ENCODE measurements at regions not wholly inside any gene's neighbourhood (a gene's known extent, or its start where the extent isn't known, plus 50 kb on each side); places are given as distances from the start of the nearest gene placed in this dataset.

DNA sequence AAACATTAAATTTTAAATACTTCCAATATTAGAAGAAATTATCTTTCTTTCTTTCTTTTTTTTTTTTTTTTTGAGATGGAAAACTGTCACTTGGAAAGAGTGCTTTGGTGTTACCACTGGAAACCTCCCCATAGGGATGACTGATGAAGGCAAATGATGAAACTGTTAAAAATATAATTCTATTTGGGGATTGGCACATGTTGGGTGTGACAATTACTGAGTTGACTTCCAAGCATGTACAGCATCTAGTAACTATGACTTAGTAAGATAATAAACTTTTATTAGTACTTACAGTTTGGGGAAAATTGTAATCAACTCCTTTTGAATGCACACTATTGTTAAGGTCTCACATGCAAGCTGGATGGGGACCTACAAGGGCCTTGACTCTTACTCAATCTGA, 592.5 kb downstream of the KCTD12 start:
- no peak for DNase-seq (ENCODE audit: low spot score in 2 of 2)
- TF ChIP-seq POLR2A (IDR thresholded peaks at IDR 0.05) = no peak
- TF ChIP-seq, protein P1, sequence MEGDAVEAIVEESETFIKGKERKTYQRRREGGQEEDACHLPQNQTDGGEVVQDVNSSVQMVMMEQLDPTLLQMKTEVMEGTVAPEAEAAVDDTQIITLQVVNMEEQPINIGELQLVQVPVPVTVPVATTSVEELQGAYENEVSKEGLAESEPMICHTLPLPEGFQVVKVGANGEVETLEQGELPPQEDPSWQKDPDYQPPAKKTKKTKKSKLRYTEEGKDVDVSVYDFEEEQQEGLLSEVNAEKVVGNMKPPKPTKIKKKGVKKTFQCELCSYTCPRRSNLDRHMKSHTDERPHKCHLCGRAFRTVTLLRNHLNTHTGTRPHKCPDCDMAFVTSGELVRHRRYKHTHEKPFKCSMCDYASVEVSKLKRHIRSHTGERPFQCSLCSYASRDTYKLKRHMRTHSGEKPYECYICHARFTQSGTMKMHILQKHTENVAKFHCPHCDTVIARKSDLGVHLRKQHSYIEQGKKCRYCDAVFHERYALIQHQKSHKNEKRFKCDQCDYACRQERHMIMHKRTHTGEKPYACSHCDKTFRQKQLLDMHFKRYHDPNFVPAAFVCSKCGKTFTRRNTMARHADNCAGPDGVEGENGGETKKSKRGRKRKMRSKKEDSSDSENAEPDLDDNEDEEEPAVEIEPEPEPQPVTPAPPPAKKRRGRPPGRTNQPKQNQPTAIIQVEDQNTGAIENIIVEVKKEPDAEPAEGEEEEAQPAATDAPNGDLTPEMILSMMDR (IDR thresholded peaks at IDR 0.05) = no peak
- intact Hi-C loops (cut with DNase I; ENCODE audit: low total_unique reads) = no loop called here
- H3K4me3 ChIP-seq (ENCODE audit: low read depth, poor library complexity, severe bottlenecking) = no peak overlapping the region

- intact Hi-C loops (cut with DNase I; ENCODE audit: low total_unique reads) = no loop called here
- 11 to 39% methylated on average over 1 of the region's 1 CpG for WGBS, 2 donors
- TF ChIP-seq, protein P1 (IDR thresholded peaks at IDR 0.05) = no peak
- no peak for DNase-seq (ENCODE audit: low spot score in 2 of 2)
- no peak overlapping the region for H3K4me3 ChIP-seq (ENCODE audit: low read depth, poor library complexity, severe bottlenecking)
Measured at GRCh38 chr13:76293346-76293745, 592.9 kb downstream of the KCTD12 start.

DNA sequence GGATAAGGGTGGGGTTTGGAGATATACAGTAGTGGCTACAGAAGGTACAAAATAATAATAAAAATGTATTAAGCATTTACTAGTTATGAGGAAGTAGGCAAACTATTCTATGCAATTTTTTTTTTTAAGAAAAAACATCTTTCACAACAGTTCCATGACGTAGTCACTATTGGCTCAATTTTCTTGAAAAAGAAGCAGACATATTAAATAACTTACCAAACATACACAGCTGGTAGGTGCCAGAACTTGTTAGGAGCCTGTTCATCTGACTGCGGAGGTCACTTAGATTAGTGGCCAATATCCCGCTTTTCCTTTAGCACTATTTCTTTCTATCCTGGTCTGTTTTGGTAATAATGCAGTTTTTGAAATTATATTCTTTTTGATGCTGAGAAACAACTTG, 593.5 kb downstream of the KCTD12 start:
- H3K4me3 ChIP-seq (ENCODE audit: low read depth, poor library complexity, severe bottlenecking) = no peak overlapping the region
- intact Hi-C loops (cut with DNase I; ENCODE audit: low total_unique reads) = no loop called here
- 80 to 85% methylated on average over 3 of the region's 3 CpGs for WGBS, 2 donors
- TF ChIP-seq POLR2A (IDR thresholded peaks at IDR 0.05) = no peak
- TF ChIP-seq, protein P1 (IDR thresholded peaks at IDR 0.05) = no peak
- DNase-seq (ENCODE audit: low spot score in 2 of 2) = no peak

DNA sequence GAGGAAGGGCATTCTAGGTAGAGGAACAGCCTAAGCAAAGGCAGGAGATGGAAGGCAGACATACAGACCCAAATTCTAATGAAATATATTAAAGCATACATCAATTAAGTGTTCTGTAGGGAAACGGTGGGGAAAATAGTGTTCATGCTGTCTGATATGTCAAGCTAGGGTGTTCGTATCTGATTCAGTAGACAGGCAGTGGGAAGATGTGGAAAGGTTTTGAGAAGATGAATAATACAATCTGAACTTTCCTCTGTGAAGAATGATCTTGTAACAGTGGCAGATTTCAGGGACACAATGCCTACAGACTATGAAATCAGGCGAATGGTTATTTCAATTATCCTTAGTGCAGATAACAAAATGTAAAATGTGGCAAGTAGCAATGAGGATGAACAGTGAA, 594.2 kb downstream of the KCTD12 start:
- intact Hi-C loops (cut with DNase I; ENCODE audit: low total_unique reads) = no loop called here
- no peak overlapping the region for H3K4me3 ChIP-seq (ENCODE audit: low read depth, poor library complexity, severe bottlenecking)
- WGBS, 2 donors = 80 to 87% methylated on average over 3 of the region's 3 CpGs
- no peak for DNase-seq (ENCODE audit: low spot score in 2 of 2)
- TF ChIP-seq, protein P1 (IDR thresholded peaks at IDR 0.05) = no peak
- TF ChIP-seq POLR2A (IDR thresholded peaks at IDR 0.05) = no peak

GRCh38 chr13:76289558-76289957, 596.6 kb downstream of the KCTD12 start:
- no peak for DNase-seq (ENCODE audit: low spot score in 2 of 2)
- intact Hi-C loops (cut with DNase I; ENCODE audit: low total_unique reads) = no loop called here
- no peak for TF ChIP-seq POLR2A (IDR thresholded peaks at IDR 0.05)
- TF ChIP-seq, protein P1 (IDR thresholded peaks at IDR 0.05) = no peak
- H3K4me3 ChIP-seq (ENCODE audit: low read depth, poor library complexity, severe bottlenecking) = no peak overlapping the region

DNA sequence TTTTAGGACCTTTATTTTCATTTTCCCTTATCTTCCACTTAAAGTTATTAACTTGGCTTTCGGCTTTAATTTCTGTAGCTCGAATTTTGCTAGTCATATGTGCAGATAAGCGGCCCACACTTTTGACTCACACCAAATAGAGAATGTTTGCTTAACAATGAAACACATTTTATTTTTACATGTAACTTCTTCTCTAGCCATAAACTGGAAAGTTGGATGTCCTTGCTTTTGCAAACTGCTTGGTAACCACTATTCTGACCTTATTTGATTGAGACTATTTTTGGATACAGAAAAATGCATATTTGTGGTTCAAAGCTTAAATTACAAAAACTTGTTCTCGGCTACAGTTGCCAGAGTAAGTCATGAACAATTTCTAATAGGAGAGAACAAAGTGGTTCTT, 600.0 kb downstream of the KCTD12 start:
- H3K4me3 ChIP-seq (ENCODE audit: low read depth, poor library complexity, severe bottlenecking) = no peak overlapping the region
- intact Hi-C loops (cut with DNase I; ENCODE audit: low total_unique reads) = no loop called here
- DNase-seq (ENCODE audit: low spot score in 2 of 2) = no peak
- 51 to 54% methylated on average over 4 of the region's 4 CpGs for WGBS, 2 donors
- no peak for TF ChIP-seq POLR2A (IDR thresholded peaks at IDR 0.05)
- TF ChIP-seq, protein P1 (IDR thresholded peaks at IDR 0.05) = no peak
